Keratinocyte (primary cell): ENCODE measurements at regions not wholly inside any gene's neighbourhood (a gene's known extent, or its start where the extent isn't known, plus 50 kb on each side); places are given as distances from the start of the nearest gene placed in this dataset.

ENCODE experiments used
- DNase-seq: peaks from one replicate; pipeline ENCODE4 v3.0.0-alpha.2; 2011; ENCODE audit warnings: low read depth, missing footprints, low spot score
- FAIRE-seq: peaks from 2 replicates; lab custom pipeline; 2011; peaks lifted over from hg19 to GRCh38; lab: Jason Lieb, UNC
- H2AFZ ChIP-seq: 2 replicates; pipeline ENCODE4 v1.6.0; 2012; ENCODE audit warnings: low read length, control low read depth, inconsistent platforms; ENCODE audit not compliant: control insufficient read depth
- H3K27ac ChIP-seq: 2 replicates; pipeline ENCODE4 v1.5.1; 2011; ENCODE audit warnings: low read length; ENCODE audit not compliant: control insufficient read depth, insufficient read depth
- H3K27me3 ChIP-seq: 3 replicates; pipeline ENCODE4 v1.6.0; 2011; ENCODE audit warnings: low read length; ENCODE audit not compliant: control insufficient read depth, insufficient read depth; ENCODE audit errors: extremely low read depth
- H3K36me3 ChIP-seq, 2 experiments: 2 replicates in 1 of 2; 3 replicates in 1 of 2; pipeline ENCODE4 v1.5.1; 2011; ENCODE audit warnings: low read length in 2 of 2, mild to moderate bottlenecking in 1 of 2; ENCODE audit not compliant: control insufficient read depth in 2 of 2, insufficient read depth in 2 of 2; ENCODE audit errors: extremely low read depth in 1 of 2
- H3K4me1 ChIP-seq: 3 replicates; pipeline ENCODE4 v1.5.1; 2011; ENCODE audit warnings: low read length; ENCODE audit not compliant: control insufficient read depth, insufficient read depth; ENCODE audit errors: extremely low read depth
- H3K4me2 ChIP-seq: 3 replicates; pipeline ENCODE4 v1.6.0; 2011; ENCODE audit warnings: low read depth, low read length; ENCODE audit not compliant: control insufficient read depth, insufficient read depth; ENCODE audit errors: extremely low read depth
- H3K4me3 ChIP-seq, 3 experiments: fragments of 200-600 bp in 1 of 3; sonication (generic) in 1 of 3; 2 replicates in 2 of 3; 3 replicates in 1 of 3; pipeline ENCODE4 v1.5.1; 2011 to 2016; ENCODE audit warnings: low read length in 3 of 3, mild to moderate bottlenecking in 3 of 3, control low read depth in 2 of 3, inconsistent platforms in 1 of 3, low read depth in 1 of 3, mixed read lengths in 1 of 3, mixed run types in 1 of 3, moderate library complexity in 1 of 3; ENCODE audit not compliant: control insufficient read depth in 2 of 3, insufficient read depth in 2 of 3; ENCODE audit errors: extremely low read depth in 1 of 3
- H3K79me2 ChIP-seq: 2 replicates; pipeline ENCODE4 v1.6.0; 2012; ENCODE audit warnings: low read length; ENCODE audit not compliant: control insufficient read depth, insufficient read depth
- H3K9ac ChIP-seq: 3 replicates; pipeline ENCODE4 v1.6.0; 2011; ENCODE audit warnings: low read length; ENCODE audit not compliant: control insufficient read depth, insufficient read depth; ENCODE audit errors: extremely low read depth
- H3K9me1 ChIP-seq: 3 replicates; pipeline ENCODE4 v1.6.0; 2011; ENCODE audit warnings: low read length; ENCODE audit not compliant: control insufficient read depth, insufficient read depth; ENCODE audit errors: extremely low read depth
- H3K9me3 ChIP-seq: 2 replicates; pipeline ENCODE4 v1.5.1; 2012; ENCODE audit warnings: low read depth, low read length; ENCODE audit not compliant: control insufficient read depth
- H4K20me1 ChIP-seq: 3 replicates; pipeline ENCODE4 v1.6.0; 2011; ENCODE audit warnings: low read length; ENCODE audit not compliant: control insufficient read depth, insufficient read depth; ENCODE audit errors: extremely low read depth
- EZH2 ChIP-seq: IDR thresholded peaks from one replicate; pipeline ENCODE4 v1.6.1; 2012; ENCODE audit warnings: inconsistent platforms, mild to moderate bottlenecking, low read length, moderate library complexity
- dilution Hi-C: fragments of 300-500 bp; cut with MboI; formaldehyde crosslinking; loops from one replicate; pipeline ENCODE4 v1.7.0; 2020; ENCODE audit warnings: low sequenced_read_pairs; ENCODE audit not compliant: extremely low pct_ligation_motif_present
- TF ChIP-seq, protein P1 (sequence below), 3 experiments: IDR thresholded peaks in 1 of 3; conservative IDR thresholded peaks in 1 of 3; optimal IDR thresholded peaks in 1 of 3; 2 replicates in 2 of 3; 3 replicates in 1 of 3; pipeline versions ENCODE3 to v1.5.1; 2011; ENCODE audit warnings: low read length in 3 of 3, mild to moderate bottlenecking in 3 of 3, moderate library complexity in 2 of 3, control low read depth in 1 of 3, inconsistent platforms in 1 of 3; ENCODE audit not compliant: insufficient read depth in 2 of 3; ENCODE audit errors: extremely low read depth in 1 of 3

DNA sequence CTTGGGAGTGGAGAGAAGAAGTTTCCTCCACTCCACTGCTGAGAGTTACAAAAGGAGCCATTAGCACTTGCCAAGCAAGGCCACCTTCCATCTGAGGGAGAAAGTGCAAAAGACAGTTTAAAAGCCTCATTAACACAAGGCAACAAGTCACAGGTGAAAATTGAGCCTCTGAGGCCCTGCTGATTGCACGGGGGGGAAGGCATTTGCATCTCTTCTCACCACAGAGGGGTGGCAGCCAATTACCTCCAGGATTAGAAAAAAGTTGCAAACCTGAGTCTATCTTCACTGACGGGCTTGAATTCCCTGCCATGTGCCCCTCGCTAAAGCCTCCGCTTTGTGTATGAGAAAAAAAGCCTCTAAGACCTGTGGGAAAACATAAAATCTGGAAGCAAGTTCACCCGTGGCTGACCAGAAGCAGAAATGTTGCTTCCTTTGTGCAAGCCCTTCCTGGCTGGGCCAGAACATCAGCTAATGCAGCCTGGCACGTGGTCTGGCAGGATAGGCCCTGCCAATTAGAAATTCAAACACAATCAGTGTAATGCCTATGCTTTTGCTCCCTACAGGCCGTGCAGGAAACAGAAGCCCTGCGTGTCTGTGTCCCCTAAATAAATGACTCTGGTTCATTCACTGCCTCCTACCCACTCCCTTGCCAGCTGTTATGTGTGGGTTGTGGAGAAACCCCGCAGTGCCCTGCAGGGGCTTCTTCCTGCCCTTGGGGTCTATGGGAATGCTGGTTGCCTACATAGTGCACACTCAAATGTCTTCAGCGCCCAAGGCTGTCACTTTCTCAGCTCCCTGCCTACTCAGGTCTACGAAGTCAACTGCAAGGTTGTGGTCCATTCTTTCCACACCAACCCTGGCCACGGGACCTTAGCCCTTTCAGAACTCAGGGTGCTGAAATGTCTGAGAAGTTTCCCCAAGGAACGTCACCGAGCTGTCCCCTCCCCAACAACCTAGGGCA lies 150.2 kb downstream of the UQCRFS1 start:
- Histone ChIP-seq H3K36me3 (no peaks in the 10 kb centered on the region), H3K27ac (no peak overlapping the region), H3K27me3 (no peaks in the 10 kb centered on the region), H2AFZ (no peak overlapping the region), H3K9ac (no peak overlapping the region), H3K4me1 (no peaks in the 10 kb centered on the region), H3K9me3 (peaks cover 11% of the 10 kb centered on the region), H3K4me2 (no peak overlapping the region), H3K9me1 (no peaks in the 10 kb centered on the region), H3K4me3 (no peak overlapping the region), H3K79me2 (no peaks in the 10 kb centered on the region), H4K20me1 (no peaks in the 10 kb centered on the region)
- FAIRE-seq, result no peak
- no peak for TF ChIP-seq EZH2
- TF ChIP-seq, protein P1, sequence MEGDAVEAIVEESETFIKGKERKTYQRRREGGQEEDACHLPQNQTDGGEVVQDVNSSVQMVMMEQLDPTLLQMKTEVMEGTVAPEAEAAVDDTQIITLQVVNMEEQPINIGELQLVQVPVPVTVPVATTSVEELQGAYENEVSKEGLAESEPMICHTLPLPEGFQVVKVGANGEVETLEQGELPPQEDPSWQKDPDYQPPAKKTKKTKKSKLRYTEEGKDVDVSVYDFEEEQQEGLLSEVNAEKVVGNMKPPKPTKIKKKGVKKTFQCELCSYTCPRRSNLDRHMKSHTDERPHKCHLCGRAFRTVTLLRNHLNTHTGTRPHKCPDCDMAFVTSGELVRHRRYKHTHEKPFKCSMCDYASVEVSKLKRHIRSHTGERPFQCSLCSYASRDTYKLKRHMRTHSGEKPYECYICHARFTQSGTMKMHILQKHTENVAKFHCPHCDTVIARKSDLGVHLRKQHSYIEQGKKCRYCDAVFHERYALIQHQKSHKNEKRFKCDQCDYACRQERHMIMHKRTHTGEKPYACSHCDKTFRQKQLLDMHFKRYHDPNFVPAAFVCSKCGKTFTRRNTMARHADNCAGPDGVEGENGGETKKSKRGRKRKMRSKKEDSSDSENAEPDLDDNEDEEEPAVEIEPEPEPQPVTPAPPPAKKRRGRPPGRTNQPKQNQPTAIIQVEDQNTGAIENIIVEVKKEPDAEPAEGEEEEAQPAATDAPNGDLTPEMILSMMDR (optimal IDR thresholded peaks at IDR 0.05 in 1 of 3, IDR thresholded peaks at IDR 0.05 in 1 of 3, conservative IDR thresholded peaks at IDR 0.05 in 1 of 3; ENCODE audit: extremely low read depth in 1 of 3, insufficient read depth in 2 of 3, low read length in 3 of 3), result no peak
- DNase-seq, result no peak
- dilution Hi-C loops, result no loop called here

DNA sequence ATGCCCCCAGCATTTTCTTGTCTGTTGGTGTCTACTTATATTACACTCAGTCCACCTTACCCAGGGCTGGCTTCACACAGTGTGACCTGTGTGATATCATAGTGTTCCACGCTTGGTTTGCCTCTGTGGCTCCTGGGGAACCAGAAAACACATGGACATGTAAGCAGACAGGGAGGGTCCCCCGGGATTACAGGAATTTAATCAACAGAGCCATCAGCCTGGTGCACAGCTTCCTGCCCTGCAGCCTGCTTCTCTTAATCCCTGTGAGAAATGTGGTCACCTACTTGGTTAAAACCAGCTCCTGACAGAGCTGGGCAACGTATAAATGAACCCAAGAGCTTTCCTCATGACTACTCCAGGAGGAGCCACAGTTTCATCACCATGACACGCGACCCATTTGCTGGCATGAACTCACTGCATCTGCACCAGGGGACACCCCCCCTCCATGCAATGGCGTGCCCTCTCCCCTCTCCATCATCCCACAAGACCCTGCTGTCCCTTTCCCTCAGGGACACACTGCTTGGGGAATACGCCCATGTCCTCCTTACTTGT lies 152.1 kb downstream of the UQCRFS1 start:
- no peaks in the 10 kb centered on the region for H3K79me2 ChIP-seq
- no peaks in the 10 kb centered on the region for H3K36me3 ChIP-seq
- no peak overlapping the region for H2AFZ ChIP-seq
- no peaks in the 10 kb centered on the region for H3K4me1 ChIP-seq
- H3K4me3 ChIP-seq, result no peak overlapping the region
- H3K27me3 ChIP-seq, result no peaks in the 10 kb centered on the region
- no peak overlapping the region for H3K9ac ChIP-seq
- no peaks in the 10 kb centered on the region for H4K20me1 ChIP-seq
- H3K9me1 ChIP-seq, result no peaks in the 10 kb centered on the region
- TF ChIP-seq, protein P1 (optimal IDR thresholded peaks at IDR 0.05 in 1 of 3, IDR thresholded peaks at IDR 0.05 in 1 of 3, conservative IDR thresholded peaks at IDR 0.05 in 1 of 3; ENCODE audit: extremely low read depth in 1 of 3, insufficient read depth in 2 of 3, low read length in 3 of 3), result no peak
- TF ChIP-seq EZH2, result no peak
- no peak for DNase-seq
- no peak for FAIRE-seq
- dilution Hi-C loops, result no loop called here
- H3K27ac ChIP-seq, result no peak overlapping the region
- peaks cover 14% of the 10 kb centered on the region for H3K9me3 ChIP-seq
- H3K4me2 ChIP-seq, result no peak overlapping the region
